ENCODE measurements at regions not wholly inside any gene's neighbourhood (a gene's known extent, or its start where the extent isn't known, plus 50 kb on each side); places are given as distances from the start of the nearest gene placed in this dataset.

DNA sequence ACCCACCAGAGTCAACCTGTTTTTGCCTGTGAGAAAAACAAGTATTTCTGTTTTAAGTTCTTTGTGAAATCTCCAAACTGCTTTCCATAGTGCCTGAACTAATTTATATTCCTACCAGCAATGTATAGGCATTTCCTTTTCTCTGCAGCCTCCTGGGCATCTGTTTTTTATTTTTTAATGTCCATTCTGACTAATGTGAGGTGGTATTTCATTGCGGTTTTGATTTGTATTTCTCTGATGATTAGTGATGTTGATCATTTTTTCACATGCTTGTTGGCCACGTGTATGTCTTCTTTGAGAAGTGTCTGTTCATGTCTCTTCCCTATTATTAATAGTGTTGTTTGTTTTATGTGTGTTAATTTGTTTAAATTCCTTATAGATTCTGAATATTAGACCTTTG, 820.5 kb downstream of the MCTP2 start:
- TF ChIP-seq, protein P1, sequence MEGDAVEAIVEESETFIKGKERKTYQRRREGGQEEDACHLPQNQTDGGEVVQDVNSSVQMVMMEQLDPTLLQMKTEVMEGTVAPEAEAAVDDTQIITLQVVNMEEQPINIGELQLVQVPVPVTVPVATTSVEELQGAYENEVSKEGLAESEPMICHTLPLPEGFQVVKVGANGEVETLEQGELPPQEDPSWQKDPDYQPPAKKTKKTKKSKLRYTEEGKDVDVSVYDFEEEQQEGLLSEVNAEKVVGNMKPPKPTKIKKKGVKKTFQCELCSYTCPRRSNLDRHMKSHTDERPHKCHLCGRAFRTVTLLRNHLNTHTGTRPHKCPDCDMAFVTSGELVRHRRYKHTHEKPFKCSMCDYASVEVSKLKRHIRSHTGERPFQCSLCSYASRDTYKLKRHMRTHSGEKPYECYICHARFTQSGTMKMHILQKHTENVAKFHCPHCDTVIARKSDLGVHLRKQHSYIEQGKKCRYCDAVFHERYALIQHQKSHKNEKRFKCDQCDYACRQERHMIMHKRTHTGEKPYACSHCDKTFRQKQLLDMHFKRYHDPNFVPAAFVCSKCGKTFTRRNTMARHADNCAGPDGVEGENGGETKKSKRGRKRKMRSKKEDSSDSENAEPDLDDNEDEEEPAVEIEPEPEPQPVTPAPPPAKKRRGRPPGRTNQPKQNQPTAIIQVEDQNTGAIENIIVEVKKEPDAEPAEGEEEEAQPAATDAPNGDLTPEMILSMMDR (conservative IDR thresholded peaks at IDR 0.05 in 1 of 2, IDR thresholded peaks at IDR 0.05 in 1 of 2; ENCODE audit: extremely low read depth in 1 of 2, insufficient read depth in 1 of 2, low read depth in 1 of 2, low read length in 2 of 2) = no peak
- no peak for TF ChIP-seq EZH2 (IDR thresholded peaks at IDR 0.05; ENCODE audit: borderline replicate concordance, low read length)
